ENCODE measurements at regions not wholly inside any gene's neighbourhood (a gene's known extent, or its start where the extent isn't known, plus 50 kb on each side); places are given as distances from the start of the nearest gene placed in this dataset.

GRCh38 chr10:131802156-131802915, 98.5 kb upstream of the PPP2R2D start:
- Histone ChIP-seq H3K79me2 (replicated peaks; ENCODE audit: insufficient read depth, low read length) (no peaks in the 10 kb centered on the region), H4K20me1 (ENCODE audit: insufficient read depth) (no peaks in the 10 kb centered on the region), H3K9me3 (ENCODE audit: low read length) (peaks cover 9% of the 10 kb centered on the region), H3K9me2 (ENCODE audit: insufficient read depth, low read length) (no peaks in the 10 kb centered on the region), H3K27ac (ENCODE audit: low read length) (no peak overlapping the region), H3K36me3 (ENCODE audit: insufficient read depth, low read length) (no peaks in the 10 kb centered on the region), H3K9ac (ENCODE audit: low read length) (no peak overlapping the region), H3K4me3 (ENCODE audit: low read length) (no peak overlapping the region), H2AFZ (ENCODE audit: low read depth, low read length) (no peak overlapping the region), H3K27me3 (ENCODE audit: insufficient read depth, low read depth, low read length) (no peaks in the 10 kb centered on the region), H3F3A (ENCODE audit: insufficient read depth, low read length, poor library complexity, severe bottlenecking) (no peaks in the 10 kb centered on the region), H3K4me2 (ENCODE audit: low read length) (no peak overlapping the region)
- TF ChIP-seq, protein P1, sequence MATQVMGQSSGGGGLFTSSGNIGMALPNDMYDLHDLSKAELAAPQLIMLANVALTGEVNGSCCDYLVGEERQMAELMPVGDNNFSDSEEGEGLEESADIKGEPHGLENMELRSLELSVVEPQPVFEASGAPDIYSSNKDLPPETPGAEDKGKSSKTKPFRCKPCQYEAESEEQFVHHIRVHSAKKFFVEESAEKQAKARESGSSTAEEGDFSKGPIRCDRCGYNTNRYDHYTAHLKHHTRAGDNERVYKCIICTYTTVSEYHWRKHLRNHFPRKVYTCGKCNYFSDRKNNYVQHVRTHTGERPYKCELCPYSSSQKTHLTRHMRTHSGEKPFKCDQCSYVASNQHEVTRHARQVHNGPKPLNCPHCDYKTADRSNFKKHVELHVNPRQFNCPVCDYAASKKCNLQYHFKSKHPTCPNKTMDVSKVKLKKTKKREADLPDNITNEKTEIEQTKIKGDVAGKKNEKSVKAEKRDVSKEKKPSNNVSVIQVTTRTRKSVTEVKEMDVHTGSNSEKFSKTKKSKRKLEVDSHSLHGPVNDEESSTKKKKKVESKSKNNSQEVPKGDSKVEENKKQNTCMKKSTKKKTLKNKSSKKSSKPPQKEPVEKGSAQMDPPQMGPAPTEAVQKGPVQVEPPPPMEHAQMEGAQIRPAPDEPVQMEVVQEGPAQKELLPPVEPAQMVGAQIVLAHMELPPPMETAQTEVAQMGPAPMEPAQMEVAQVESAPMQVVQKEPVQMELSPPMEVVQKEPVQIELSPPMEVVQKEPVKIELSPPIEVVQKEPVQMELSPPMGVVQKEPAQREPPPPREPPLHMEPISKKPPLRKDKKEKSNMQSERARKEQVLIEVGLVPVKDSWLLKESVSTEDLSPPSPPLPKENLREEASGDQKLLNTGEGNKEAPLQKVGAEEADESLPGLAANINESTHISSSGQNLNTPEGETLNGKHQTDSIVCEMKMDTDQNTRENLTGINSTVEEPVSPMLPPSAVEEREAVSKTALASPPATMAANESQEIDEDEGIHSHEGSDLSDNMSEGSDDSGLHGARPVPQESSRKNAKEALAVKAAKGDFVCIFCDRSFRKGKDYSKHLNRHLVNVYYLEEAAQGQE (IDR thresholded peaks at IDR 0.05; ENCODE audit: borderline replicate concordance), result no peak
- TF ChIP-seq CTCF (IDR thresholded peaks at IDR 0.05; ENCODE audit: poor library complexity, severe bottlenecking) (no peak), POLR2AphosphoS5 (IDR thresholded peaks at IDR 0.05) (no peak), EZH2 (IDR thresholded peaks at IDR 0.05; ENCODE audit: borderline replicate concordance, insufficient read depth, low read length, poor library complexity, severe bottlenecking) (no peak), EP300 (conservative IDR thresholded peaks at IDR 0.05; ENCODE audit: poor library complexity, severe bottlenecking) (no peak), RAD21 (conservative IDR thresholded peaks at IDR 0.05) (no peak), TAF1 (IDR thresholded peaks at IDR 0.05; ENCODE audit: low read depth) (no peak), MXI1 (conservative IDR thresholded peaks at IDR 0.05; ENCODE audit: poor library complexity, severe bottlenecking) (no peak), SMC3 (conservative IDR thresholded peaks at IDR 0.05; ENCODE audit: poor library complexity) (no peak)

GRCh38 chr10:131802996-131803395, 97.8 kb upstream of the PPP2R2D start:
- no peak for TF ChIP-seq CTCF (IDR thresholded peaks at IDR 0.05; ENCODE audit: poor library complexity, severe bottlenecking)
- TF ChIP-seq SMC3 (conservative IDR thresholded peaks at IDR 0.05; ENCODE audit: poor library complexity), result no peak
- TF ChIP-seq, protein P1 (IDR thresholded peaks at IDR 0.05; ENCODE audit: borderline replicate concordance), result no peak
- TF ChIP-seq EZH2 (IDR thresholded peaks at IDR 0.05; ENCODE audit: borderline replicate concordance, insufficient read depth, low read length, poor library complexity, severe bottlenecking), result no peak
- no peak for TF ChIP-seq RAD21 (conservative IDR thresholded peaks at IDR 0.05)
- no peak for TF ChIP-seq EP300 (conservative IDR thresholded peaks at IDR 0.05; ENCODE audit: poor library complexity, severe bottlenecking)
- TF ChIP-seq TAF1 (IDR thresholded peaks at IDR 0.05; ENCODE audit: low read depth), result no peak
- TF ChIP-seq MXI1 (conservative IDR thresholded peaks at IDR 0.05; ENCODE audit: poor library complexity, severe bottlenecking), result no peak
- no peak for TF ChIP-seq POLR2AphosphoS5 (IDR thresholded peaks at IDR 0.05)
- H3K4me3 ChIP-seq (ENCODE audit: low read length), result no peak overlapping the region
- H3K9me2 ChIP-seq (ENCODE audit: insufficient read depth, low read length), result no peaks in the 10 kb centered on the region
- no peak overlapping the region for H3K27ac ChIP-seq (ENCODE audit: low read length)
- H3K79me2 ChIP-seq (replicated peaks; ENCODE audit: insufficient read depth, low read length), result no peaks in the 10 kb centered on the region
- H2AFZ ChIP-seq (ENCODE audit: low read depth, low read length), result no peak overlapping the region
- H3K9ac ChIP-seq (ENCODE audit: low read length), result no peak overlapping the region
- H3K4me2 ChIP-seq (ENCODE audit: low read length), result no peak overlapping the region
- no peaks in the 10 kb centered on the region for H3K36me3 ChIP-seq (ENCODE audit: insufficient read depth, low read length)
- H4K20me1 ChIP-seq (ENCODE audit: insufficient read depth), result no peaks in the 10 kb centered on the region
- H3F3A ChIP-seq (ENCODE audit: insufficient read depth, low read length, poor library complexity, severe bottlenecking), result no peaks in the 10 kb centered on the region
- peaks cover 9% of the 10 kb centered on the region for H3K9me3 ChIP-seq (ENCODE audit: low read length)
- no peaks in the 10 kb centered on the region for H3K27me3 ChIP-seq (ENCODE audit: insufficient read depth, low read depth, low read length)
